ENCODE measurements at regions not wholly inside any gene's neighbourhood (a gene's known extent, or its start where the extent isn't known, plus 50 kb on each side); places are given as distances from the start of the nearest gene placed in this dataset.

- TF ChIP-seq POLR2A (IDR thresholded peaks at IDR 0.05; ENCODE audit: low read length) (no peak), GATA1 (IDR thresholded peaks at IDR 0.05; ENCODE audit: low read depth, low read length) (no peak)
These were observed 103.4 kb upstream of the BTBD3 start for GRCh38 chr20:11814267-11814666.
